Activated CD8-positive, alpha-beta memory T cell treated with anti-CD3 and anti-CD28 coated beads, Interleukin-2, amount 10 ng/mL, durations not matched to agents 7 days and 5 days (primary cell): ENCODE measurements at regions not wholly inside any gene's neighbourhood (a gene's known extent, or its start where the extent isn't known, plus 50 kb on each side); places are given as distances from the start of the nearest gene placed in this dataset.
A peak's percentile ranks its signal among the peaks of the same experiment; 100 is the strongest.

Experiments
- ATAC-seq: fragments of 150-1000 bp; cut with Tn5 transposase; one replicate; pipeline ENCODE4 v1.10.0; 2021; ENCODE audit warnings: moderate library complexity
- CTCF ChIA-PET: fragments of 350-600 bp; sonication (Branson Sonifier 250); formaldehyde crosslinking; loops from one replicate; lab custom pipeline; 2021; ENCODE audit warnings: antibody characterized with exemption; lab: Charles Lee
- DNase-seq: peaks from one replicate; pipeline ENCODE4 v3.0.0-alpha.2; 2020
- H3K27ac Mint-ChIP-seq: one replicate; pipeline ENCODE4 v1.8.0; 2021; ENCODE audit warnings: mild to moderate bottlenecking, mixed read lengths
- H3K27me3 Mint-ChIP-seq: one replicate; pipeline ENCODE4 v1.8.0; 2021; ENCODE audit warnings: mixed read lengths
- H3K36me3 Mint-ChIP-seq: one replicate; pipeline ENCODE4 v1.8.0; 2021; ENCODE audit warnings: mild to moderate bottlenecking, mixed read lengths
- H3K4me1 Mint-ChIP-seq: one replicate; pipeline ENCODE4 v1.8.0; 2021; ENCODE audit warnings: mixed read lengths
- H3K4me3 Mint-ChIP-seq: one replicate; pipeline ENCODE4 v1.8.0; 2021; ENCODE audit warnings: mild to moderate bottlenecking, moderate library complexity, mixed read lengths
- H3K9me3 Mint-ChIP-seq: one replicate; pipeline ENCODE4 v1.8.0; 2022; ENCODE audit warnings: low read depth, mixed read lengths

GRCh38 chr1:193421487-193421886 lies 235.1 kb upstream of the B3GALT2 start:
- no peaks in the 10 kb centered on the region for H3K27me3 Mint-ChIP-seq
- peaks cover 22% of the 10 kb centered on the region for H3K4me1 Mint-ChIP-seq
- H3K27ac Mint-ChIP-seq = no peak overlapping the region

GRCh38 chr1:193419295-193419694 lies 232.9 kb upstream of the B3GALT2 start:
- DNase-seq (no peak), ATAC-seq (no peak)
- CTCF ChIA-PET = no interaction called here
- peaks cover 23% of the 10 kb centered on the region for H3K4me1 Mint-ChIP-seq
- no peak overlapping the region for H3K4me3 Mint-ChIP-seq
- H3K36me3 Mint-ChIP-seq = peaks cover 12% of the 10 kb centered on the region
- H3K27ac Mint-ChIP-seq = no peak overlapping the region
- no peaks in the 10 kb centered on the region for H3K9me3 Mint-ChIP-seq
- no peaks in the 10 kb centered on the region for H3K27me3 Mint-ChIP-seq

More at GRCh38 chr1:193421487-193421886, 235.1 kb upstream of the B3GALT2 start:
- Mint-ChIP-seq H3K9me3 (no peaks in the 10 kb centered on the region), H3K4me3 (no peak overlapping the region), H3K36me3 (peaks cover 5% of the 10 kb centered on the region)
- no peak for ATAC-seq
- DNase-seq = no peak
- CTCF ChIA-PET = no interaction called here

- no peak for DNase-seq
- Mint-ChIP-seq H3K4me1 (peaks cover 23% of the 10 kb centered on the region), H3K9me3 (no peaks in the 10 kb centered on the region), H3K36me3 (peaks cover 13% of the 10 kb centered on the region), H3K4me3 (peak overlapping the region; percentile 69), H3K27me3 (no peaks in the 10 kb centered on the region), H3K27ac (peak overlapping the region; percentile 77)
- ATAC-seq = no peak
- CTCF ChIA-PET = interaction anchor here (1.3 kb wide), 1 partner anchor 11 kb away, joined by 3 read pairs; no protein-coding TSS in a partner anchor
Measured at GRCh38 chr1:193418745-193419058, 232.3 kb upstream of the B3GALT2 start.

- peaks cover 2% of the 10 kb centered on the region for H3K9me3 Mint-ChIP-seq
- CTCF ChIA-PET = interaction anchor here (1.3 kb wide), 1 partner anchor 10 kb away, joined by 3 read pairs; no protein-coding TSS in a partner anchor
- no peaks in the 10 kb centered on the region for H3K27me3 Mint-ChIP-seq
- peak overlapping the region; percentile 69 for H3K4me3 Mint-ChIP-seq
- H3K4me1 Mint-ChIP-seq = peaks cover 23% of the 10 kb centered on the region
- peaks cover 15% of the 10 kb centered on the region for H3K36me3 Mint-ChIP-seq
- ATAC-seq = peak; percentile 93
- H3K27ac Mint-ChIP-seq = peak overlapping the region; percentile 77
- DNase-seq = no peak
Measured at GRCh38 chr1:193417945-193418744, 231.7 kb upstream of the B3GALT2 start.

GRCh38 chr1:193417403-193417802 lies 231.0 kb upstream of the B3GALT2 start:
- peak overlapping the region; percentile 69 for H3K4me3 Mint-ChIP-seq
- ATAC-seq (peak; percentile 29), DNase-seq (no peak)
- peaks cover 2% of the 10 kb centered on the region for H3K9me3 Mint-ChIP-seq
- H3K27me3 Mint-ChIP-seq = no peaks in the 10 kb centered on the region
- CTCF ChIA-PET = interaction anchor here (1.3 kb wide), 1 partner anchor 9 kb away, joined by 3 read pairs; no protein-coding TSS in a partner anchor
- H3K4me1 Mint-ChIP-seq = peaks cover 27% of the 10 kb centered on the region
- peaks cover 14% of the 10 kb centered on the region for H3K36me3 Mint-ChIP-seq
- peak overlapping the region; percentile 70 for H3K27ac Mint-ChIP-seq

- H3K4me3 Mint-ChIP-seq = no peak overlapping the region
- no peak for DNase-seq
- ATAC-seq = no peak
- no peaks in the 10 kb centered on the region for H3K27me3 Mint-ChIP-seq
- CTCF ChIA-PET = no interaction called here
- peaks cover 14% of the 10 kb centered on the region for H3K36me3 Mint-ChIP-seq
- peaks cover 35% of the 10 kb centered on the region for H3K4me1 Mint-ChIP-seq
- peaks cover 2% of the 10 kb centered on the region for H3K9me3 Mint-ChIP-seq
- no peak overlapping the region for H3K27ac Mint-ChIP-seq
Measured at GRCh38 chr1:193416226-193417024, 230.0 kb upstream of the B3GALT2 start.

- peaks cover 35% of the 10 kb centered on the region for H3K4me1 Mint-ChIP-seq
- no peak overlapping the region for H3K27ac Mint-ChIP-seq
- H3K27me3 Mint-ChIP-seq = no peaks in the 10 kb centered on the region
- peaks cover 2% of the 10 kb centered on the region for H3K9me3 Mint-ChIP-seq
- H3K4me3 Mint-ChIP-seq = no peak overlapping the region
- DNase-seq (no peak), ATAC-seq (no peak)
- CTCF ChIA-PET = no interaction called here
- peaks cover 15% of the 10 kb centered on the region for H3K36me3 Mint-ChIP-seq
Measured at GRCh38 chr1:193415256-193415655, 228.8 kb upstream of the B3GALT2 start.

GRCh38 chr1:193413376-193413775 lies 227.0 kb upstream of the B3GALT2 start:
- Mint-ChIP-seq H3K27ac (no peak overlapping the region), H3K4me1 (peaks cover 32% of the 10 kb centered on the region), H3K36me3 (peaks cover 25% of the 10 kb centered on the region), H3K9me3 (peaks cover 2% of the 10 kb centered on the region), H3K4me3 (no peak overlapping the region), H3K27me3 (no peaks in the 10 kb centered on the region)
- CTCF ChIA-PET = no interaction called here
- DNase-seq = no peak
- no peak for ATAC-seq

- Mint-ChIP-seq H3K4me3 (no peak overlapping the region), H3K36me3 (peaks cover 25% of the 10 kb centered on the region), H3K9me3 (peaks cover 2% of the 10 kb centered on the region), H3K4me1 (peaks cover 25% of the 10 kb centered on the region), H3K27me3 (no peaks in the 10 kb centered on the region), H3K27ac (no peak overlapping the region)
- ATAC-seq (no peak), DNase-seq (no peak)
- CTCF ChIA-PET = no interaction called here
Measured at GRCh38 chr1:193412748-193413147, 226.3 kb upstream of the B3GALT2 start.

- peaks cover 25% of the 10 kb centered on the region for H3K36me3 Mint-ChIP-seq
- peaks cover 23% of the 10 kb centered on the region for H3K4me1 Mint-ChIP-seq
- ATAC-seq (peak; percentile 47), DNase-seq (no peak)
- peaks cover 2% of the 10 kb centered on the region for H3K9me3 Mint-ChIP-seq
- H3K4me3 Mint-ChIP-seq = peak overlapping the region; percentile 31
- CTCF ChIA-PET = no interaction called here
- no peaks in the 10 kb centered on the region for H3K27me3 Mint-ChIP-seq
- H3K27ac Mint-ChIP-seq = peak overlapping the region; percentile 77
Measured at GRCh38 chr1:193411714-193412113, 225.3 kb upstream of the B3GALT2 start.

GRCh38 chr1:193411215-193411614 lies 224.8 kb upstream of the B3GALT2 start:
- H3K27ac Mint-ChIP-seq = no peak overlapping the region
- no peaks in the 10 kb centered on the region for H3K27me3 Mint-ChIP-seq
- peaks cover 23% of the 10 kb centered on the region for H3K36me3 Mint-ChIP-seq
- peaks cover 2% of the 10 kb centered on the region for H3K9me3 Mint-ChIP-seq
- H3K4me1 Mint-ChIP-seq = peaks cover 21% of the 10 kb centered on the region
- no peak overlapping the region for H3K4me3 Mint-ChIP-seq
- CTCF ChIA-PET = no interaction called here
- DNase-seq (no peak), ATAC-seq (no peak)

GRCh38 chr1:193408782-193409293 lies 222.4 kb upstream of the B3GALT2 start:
- Mint-ChIP-seq H3K27ac (no peak overlapping the region), H3K9me3 (peaks cover 2% of the 10 kb centered on the region), H3K4me3 (no peak overlapping the region), H3K4me1 (peaks cover 21% of the 10 kb centered on the region), H3K27me3 (no peaks in the 10 kb centered on the region), H3K36me3 (peaks cover 19% of the 10 kb centered on the region)
- CTCF ChIA-PET = no interaction called here
- DNase-seq (no peak), ATAC-seq (no peak)

GRCh38 chr1:193406901-193407300 lies 220.5 kb upstream of the B3GALT2 start:
- CTCF ChIA-PET = interaction anchor here (1.6 kb wide), 1 partner anchor 16 kb away, joined by 4 read pairs; no protein-coding TSS in a partner anchor
- ATAC-seq = peak; percentile 63
- H3K27ac Mint-ChIP-seq = peak overlapping the region; percentile 52

More at GRCh38 chr1:193406901-193407300, 220.5 kb upstream of the B3GALT2 start:
- no peak for DNase-seq
- H3K4me1 Mint-ChIP-seq = peaks cover 16% of the 10 kb centered on the region
- H3K36me3 Mint-ChIP-seq = peaks cover 13% of the 10 kb centered on the region
- no peaks in the 10 kb centered on the region for H3K9me3 Mint-ChIP-seq
- H3K27me3 Mint-ChIP-seq = no peaks in the 10 kb centered on the region
- H3K4me3 Mint-ChIP-seq = no peak overlapping the region
